ENCODE measurements at regions not wholly inside any gene's neighbourhood (a gene's known extent, or its start where the extent isn't known, plus 50 kb on each side); places are given as distances from the start of the nearest gene placed in this dataset.

DNA sequence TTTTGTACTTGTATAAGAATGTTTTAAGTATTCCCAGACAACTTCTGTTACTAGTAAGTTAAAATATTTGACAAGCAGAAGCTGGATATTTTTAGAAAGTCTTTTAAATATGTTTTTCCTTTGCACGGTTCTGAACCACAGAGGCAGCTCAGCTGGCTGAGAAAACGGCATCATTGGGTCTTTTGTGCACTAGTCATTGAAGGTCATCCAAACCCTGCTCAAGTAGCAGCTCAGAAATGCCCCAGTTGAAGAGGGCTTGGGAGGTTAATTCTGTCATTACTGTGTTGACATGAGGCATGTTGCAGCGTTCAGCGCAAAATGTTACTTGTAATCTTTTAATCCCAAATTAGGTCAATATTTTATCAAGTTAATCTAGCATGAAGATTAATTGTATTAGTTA is 383.7 kb upstream of the FAM241A start:
- no peak for DNase-seq

DNA sequence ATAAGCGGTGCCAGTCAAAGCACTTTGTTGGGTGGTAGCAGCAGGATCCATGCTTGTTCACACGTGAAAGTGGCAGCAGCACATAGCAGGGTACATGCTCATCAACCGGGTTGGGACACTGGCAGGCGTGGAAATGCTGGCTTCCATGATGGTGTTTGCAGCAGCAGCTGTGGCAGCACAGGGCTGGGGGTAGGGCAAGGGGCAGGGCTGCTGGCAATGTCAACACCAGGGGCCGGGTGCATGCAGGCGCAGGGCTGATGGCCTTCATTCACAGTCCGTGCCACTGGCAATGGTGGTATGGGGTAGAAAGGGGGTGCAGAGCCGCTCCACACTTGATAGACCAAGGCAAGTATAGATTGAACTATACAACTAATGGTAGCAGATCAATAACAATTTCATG is 374.7 kb upstream of the FAM241A start:
- no peak for DNase-seq

DNA sequence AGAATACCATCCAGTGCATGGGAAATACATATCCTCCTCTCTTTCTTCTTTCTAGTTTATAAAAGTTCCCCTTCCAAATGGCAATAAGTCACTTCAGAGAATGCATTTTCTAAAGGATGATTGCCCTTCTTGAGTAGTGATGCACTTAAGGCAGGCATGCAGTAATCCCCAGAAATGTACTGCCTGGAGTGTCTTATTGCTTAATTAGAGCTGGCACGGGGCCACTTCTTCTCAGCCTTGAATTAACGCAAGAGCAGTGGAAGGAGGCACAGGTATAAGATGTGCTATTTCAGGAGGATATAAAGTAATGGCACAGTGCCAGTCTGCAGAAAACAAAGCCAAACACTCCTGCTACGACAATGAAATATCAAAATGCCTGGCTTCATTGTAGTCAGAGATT is 371.4 kb upstream of the FAM241A start:
- peak in 1 of 2 experiments; percentile 48 for DNase-seq

DNA sequence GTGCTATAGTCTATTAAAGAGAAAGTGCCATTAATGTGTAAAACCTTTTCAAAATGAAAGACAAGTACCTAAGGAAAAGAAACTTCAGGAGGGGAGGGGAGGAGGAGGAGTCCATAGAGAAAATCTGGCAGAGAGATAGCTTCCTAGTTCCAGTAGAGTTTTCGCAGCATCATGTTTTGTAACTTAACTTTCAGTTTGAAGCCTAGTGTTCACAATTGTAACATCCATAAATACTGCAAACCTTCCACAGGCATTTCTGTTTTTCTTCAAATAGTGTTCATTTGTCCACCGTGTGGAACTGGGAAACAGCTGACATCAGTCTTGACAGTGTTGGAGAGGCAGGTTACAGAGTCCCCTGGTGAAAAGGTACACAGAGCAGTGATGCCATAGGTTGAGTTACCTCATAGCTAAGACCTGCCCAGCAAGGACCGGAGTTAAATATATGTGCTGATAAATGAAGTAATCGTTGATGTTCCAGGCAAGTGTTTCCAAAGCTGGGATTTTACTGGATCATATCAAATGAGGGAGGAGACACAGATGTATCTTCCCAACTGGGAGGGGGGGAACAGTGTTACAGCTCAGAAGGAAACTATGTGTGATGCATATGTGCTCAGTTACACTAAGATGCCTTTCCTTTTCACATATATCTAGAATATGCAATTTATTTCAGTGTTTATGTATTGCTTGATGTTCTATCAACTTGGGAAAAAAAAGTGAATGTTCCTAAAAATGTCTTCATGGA is 369.5 kb upstream of the FAM241A start:
- DNase-seq, result no peak

- DNase-seq, result no peak
Observed at GRCh38 chr4:111776561-111776960, 368.7 kb upstream of the FAM241A start.

DNA sequence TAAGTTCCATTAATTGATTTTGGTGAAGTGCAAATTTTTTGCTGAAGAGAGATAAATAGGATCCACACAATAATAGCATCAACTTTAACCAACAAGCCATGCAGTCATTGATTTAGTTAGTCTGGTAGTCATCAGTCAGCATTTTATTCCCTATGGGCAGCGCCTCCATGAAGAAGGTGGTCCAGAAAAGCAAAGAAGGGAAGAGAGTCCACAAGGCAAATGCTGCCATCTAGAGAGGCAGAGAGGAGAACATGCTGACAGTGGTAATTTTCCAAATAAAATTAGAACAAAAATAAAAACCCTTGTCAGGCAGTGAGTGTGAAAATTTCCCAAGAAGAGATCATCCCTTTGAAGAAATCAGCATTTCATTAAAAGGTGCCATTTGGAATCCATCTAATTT is 366.7 kb upstream of the FAM241A start:
- no peak for DNase-seq

DNA sequence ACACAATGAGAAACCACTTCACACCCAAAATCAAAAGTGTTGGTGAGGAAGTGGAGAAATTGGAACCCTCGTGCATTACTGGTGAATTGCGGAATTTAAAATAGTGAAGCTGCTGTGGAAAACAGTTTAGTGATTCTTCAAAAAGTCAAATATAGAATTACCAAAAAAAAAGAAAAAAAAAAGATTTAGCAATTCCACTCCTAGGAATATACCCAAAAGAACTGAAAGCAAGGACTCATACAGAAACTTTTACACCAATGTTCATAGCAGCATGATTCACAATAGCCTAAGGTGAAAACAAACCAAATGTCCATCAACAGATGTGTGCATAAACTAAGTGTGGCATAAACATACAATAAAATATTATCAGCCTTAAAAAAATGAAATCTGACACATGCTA is 364.3 kb upstream of the FAM241A start:
- no peak for DNase-seq

GRCh38 chr4:111781611-111782010 is 363.6 kb upstream of the FAM241A start:
- no peak for DNase-seq

DNA sequence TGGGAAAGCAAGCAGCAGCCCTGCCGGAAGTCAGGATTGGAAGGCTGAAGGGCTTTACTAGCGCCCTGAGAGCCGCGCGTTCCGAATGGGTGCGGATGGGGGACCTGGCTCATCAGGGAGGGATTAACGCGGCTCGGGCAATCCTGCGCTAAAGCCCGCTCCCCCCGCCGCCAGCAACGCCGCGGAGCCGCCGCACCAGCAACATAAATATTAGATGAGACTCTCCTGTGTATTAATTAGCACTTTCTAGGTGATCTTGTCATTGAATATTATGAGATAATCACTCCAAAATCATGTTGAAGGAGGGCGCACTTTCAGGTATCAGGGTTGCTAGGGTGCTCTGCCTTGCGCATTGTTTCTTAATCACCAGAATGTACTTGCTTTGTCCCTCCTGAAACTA is 357.2 kb upstream of the FAM241A start:
- DNase-seq, result no peak

DNA sequence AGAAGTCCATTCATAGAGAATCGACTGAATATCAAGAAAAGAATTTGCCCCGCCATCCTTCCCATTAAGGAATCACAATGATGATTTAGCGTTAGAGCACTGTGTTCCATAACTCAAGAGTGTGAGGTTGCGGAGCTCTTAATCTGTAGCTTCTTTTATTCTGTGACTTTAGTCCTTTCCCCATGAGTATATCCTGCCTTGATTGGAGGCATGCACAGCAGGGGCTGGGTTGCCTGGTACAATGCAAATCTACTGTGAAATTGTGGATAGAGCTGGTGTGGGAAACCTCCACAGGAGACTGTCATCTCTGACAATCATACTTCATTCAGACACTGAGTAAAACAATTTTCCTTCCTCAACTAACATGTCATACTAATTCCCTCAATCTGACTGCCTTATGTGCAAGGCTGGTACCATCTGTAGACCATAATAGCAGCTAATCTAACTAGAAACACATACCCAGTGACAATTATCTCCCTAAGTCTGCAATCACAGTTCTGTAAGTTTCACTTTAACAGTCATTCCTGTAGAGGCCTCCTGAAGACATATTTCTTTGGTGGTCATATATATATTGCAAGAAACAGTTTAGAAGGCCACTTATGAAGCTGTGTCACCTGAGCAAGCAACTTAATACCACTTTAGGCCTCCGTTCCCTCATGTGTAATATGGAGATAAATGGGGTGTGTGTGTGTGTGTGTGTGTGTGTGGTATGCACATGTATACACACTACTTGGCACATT is 355.2 kb upstream of the FAM241A start:
- no peak for DNase-seq

DNA sequence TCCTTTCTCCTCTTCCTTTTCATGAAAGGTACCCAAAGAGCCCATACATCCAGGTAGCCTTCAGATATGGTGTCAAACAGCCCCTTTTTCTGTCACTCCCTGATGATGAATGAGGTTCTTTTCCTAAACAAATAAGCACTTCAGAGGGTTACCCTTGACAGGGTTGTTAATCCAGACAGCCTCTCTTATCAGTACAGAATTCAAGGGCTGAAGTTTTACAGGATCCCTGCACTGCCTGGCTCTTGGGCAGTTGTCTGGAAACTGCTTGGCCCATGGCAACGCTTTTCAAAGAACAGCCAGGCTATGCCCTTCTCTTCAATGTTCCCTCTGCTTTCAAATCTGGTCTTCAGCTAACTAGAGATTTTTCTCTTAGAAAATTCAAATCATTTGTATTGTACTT is 352.6 kb upstream of the FAM241A start:
- DNase-seq, result no peak

- DNase-seq, result no peak
Observed at GRCh38 chr4:111793433-111794091, 351.7 kb upstream of the FAM241A start.

- DNase-seq, result no peak
Observed at GRCh38 chr4:111797455-111798163, 347.6 kb upstream of the FAM241A start.

- DNase-seq, result no peak
Observed at GRCh38 chr4:111798840-111799239, 346.4 kb upstream of the FAM241A start.

- no peak for DNase-seq
Observed at GRCh38 chr4:111800551-111800950, 344.7 kb upstream of the FAM241A start.

- no peak for DNase-seq
Observed at GRCh38 chr4:111802191-111802590, 343.1 kb upstream of the FAM241A start.

GRCh38 chr4:111806331-111806730 is 338.9 kb upstream of the FAM241A start:
- no peak for DNase-seq

DNA sequence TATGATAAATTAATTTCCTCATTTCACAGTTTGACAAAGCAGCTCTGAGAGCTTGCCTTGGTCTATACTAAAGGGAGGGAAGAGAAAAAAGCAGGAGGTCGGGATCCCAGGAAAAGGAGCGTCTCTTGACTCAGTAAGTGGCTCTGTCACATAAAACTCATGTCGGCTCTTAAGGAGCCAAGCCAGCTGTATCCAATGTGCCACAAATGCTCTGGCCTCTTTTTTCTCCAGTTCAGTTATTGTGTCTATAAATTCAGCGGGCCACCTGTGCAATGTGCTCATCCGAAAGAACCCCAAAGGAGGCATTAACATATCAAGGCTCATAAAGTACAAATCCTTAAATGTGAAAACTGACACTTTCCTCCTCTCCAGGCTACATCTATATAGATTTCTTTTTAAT is 337.7 kb upstream of the FAM241A start:
- peak in 1 of 2 experiments; percentile 55 for DNase-seq

GRCh38 chr4:111808174-111808573 is 337.1 kb upstream of the FAM241A start:
- DNase-seq, result no peak

- DNase-seq, result no peak
Observed at GRCh38 chr4:111811661-111812060, 333.6 kb upstream of the FAM241A start.

- no peak for DNase-seq
Observed at GRCh38 chr4:111812114-111812513, 333.1 kb upstream of the FAM241A start.

GRCh38 chr4:111812760-111813159 is 332.5 kb upstream of the FAM241A start:
- no peak for DNase-seq

DNA sequence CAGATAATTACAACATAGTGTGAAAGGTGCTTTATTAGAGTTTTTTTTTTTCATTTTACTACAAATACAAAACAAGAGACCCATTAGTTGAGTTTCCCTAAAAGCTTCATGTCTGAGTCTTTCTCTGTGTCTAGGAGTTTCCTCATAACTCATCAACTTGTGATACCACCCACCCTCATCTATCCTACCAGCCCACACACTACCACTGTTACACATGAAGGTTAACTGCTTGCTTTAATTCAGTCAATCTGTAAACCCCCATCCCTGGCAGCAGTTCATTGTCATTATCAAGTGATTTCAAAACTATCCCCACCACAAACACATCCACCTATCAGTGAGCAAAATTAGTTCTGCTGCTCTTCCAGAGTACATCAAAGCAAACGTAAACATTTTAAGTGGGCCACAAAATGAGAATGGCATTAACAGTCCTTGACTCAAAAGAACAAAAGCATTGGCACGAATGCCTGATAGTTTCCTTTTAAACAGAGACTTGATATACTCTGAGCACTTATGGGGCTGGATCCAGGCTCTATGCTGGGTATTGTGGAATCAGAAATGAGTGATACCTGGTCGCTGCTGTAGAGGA is 331.6 kb upstream of the FAM241A start:
- peak; percentile 13 to 22 for DNase-seq
